H1 (cell line): ENCODE measurements at regions not wholly inside any gene's neighbourhood (a gene's known extent, or its start where the extent isn't known, plus 50 kb on each side); places are given as distances from the start of the nearest gene placed in this dataset.

ENCODE experiments used
- CTCF ChIA-PET: fragments of 300-600 bp; sonication (Branson Sonifier 250); formaldehyde crosslinking; loops from one replicate; lab custom pipeline; 2021; ENCODE audit not compliant: partially characterized antibody; lab: Charles Lee
- POLR2A ChIA-PET: fragments of 300-600 bp; sonication (Branson Sonifier 250); formaldehyde crosslinking; loops from one replicate; lab custom pipeline; 2021; ENCODE audit warnings: inconsistent platforms; ENCODE audit not compliant: partially characterized antibody; lab: Charles Lee
- DNase-seq, 2 experiments: peaks; one replicate each; pipeline versions ENCODE4 v3.0.0 to v3.0.0-alpha.2; 2010 to 2022; ENCODE audit warnings: low spot score in 2 of 2, low read depth in 1 of 2, mixed read lengths in 1 of 2
- FAIRE-seq: peaks from 2 replicates; lab custom pipeline; 2011; peaks lifted over from hg19 to GRCh38; lab: Jason Lieb, UNC
- H2AFZ ChIP-seq: 2 replicates; pipeline ENCODE4 v1.8.1; 2012; ENCODE audit warnings: low read length, inconsistent platforms
- H2AK5ac ChIP-seq: 2 replicates; pipeline ENCODE4 v1.6.1; 2013; ENCODE audit warnings: low read depth, low read length
- H2BK120ac ChIP-seq: replicated peaks from 2 replicates; pipeline ENCODE3; 2013; ENCODE audit warnings: low read depth, low read length, inconsistent platforms
- H2BK12ac ChIP-seq: 2 replicates; pipeline ENCODE4 v1.6.1; 2013; ENCODE audit warnings: low read depth, low read length
- H2BK15ac ChIP-seq: 2 replicates; pipeline ENCODE4 v1.6.1; 2013; ENCODE audit warnings: low read length
- H2BK20ac ChIP-seq: 2 replicates; pipeline ENCODE4 v1.6.1; 2013; ENCODE audit warnings: low read length
- H2BK5ac ChIP-seq: 2 replicates; pipeline ENCODE4 v1.6.1; 2013; ENCODE audit warnings: low read depth, low read length
- H3K14ac ChIP-seq: 2 replicates; pipeline ENCODE4 v1.6.1; 2013; ENCODE audit warnings: inconsistent platforms; ENCODE audit not compliant: insufficient read length
- H3K18ac ChIP-seq: 2 replicates; pipeline ENCODE4 v1.6.1; 2013; ENCODE audit warnings: low read length; ENCODE audit errors: extremely low read depth
- H3K23ac ChIP-seq: 2 replicates; pipeline ENCODE4 v1.6.1; 2013; ENCODE audit warnings: inconsistent platforms; ENCODE audit not compliant: insufficient read length
- H3K23me2 ChIP-seq: 2 replicates; pipeline ENCODE4 v1.6.1; 2013; ENCODE audit warnings: low read depth, low read length
- H3K27ac ChIP-seq: 2 replicates; pipeline ENCODE4 v1.6.1; 2011; ENCODE audit warnings: low read depth, low read length, inconsistent platforms
- H3K27me3 ChIP-seq, 4 experiments: replicated peaks in 1 of 4; 1 replicate in 1 of 4; 2 replicates in 3 of 4; pipeline versions ENCODE4 v1.6.1 to v1.8.1; 2011 to 2013; ENCODE audit warnings: low read length in 3 of 4, mild to moderate bottlenecking in 3 of 4, inconsistent platforms in 2 of 4, mixed read lengths in 2 of 4, moderate library complexity in 1 of 4; ENCODE audit not compliant: control insufficient read depth in 3 of 4, insufficient read depth in 3 of 4; ENCODE audit errors: extremely low read depth in 1 of 4
- H3K36me3 ChIP-seq, 4 experiments: 2 replicates each; pipeline versions ENCODE4 v1.6.1 to v1.8.1; 2011 to 2013; ENCODE audit warnings: mild to moderate bottlenecking in 4 of 4, low read length in 3 of 4, moderate library complexity in 2 of 4, control low read depth in 1 of 4, inconsistent platforms in 1 of 4; ENCODE audit not compliant: insufficient read depth in 4 of 4, control insufficient read depth in 2 of 4
- H3K4ac ChIP-seq: replicated peaks from 2 replicates; pipeline ENCODE3; 2013; ENCODE audit warnings: low read length, low read depth, mixed read lengths, inconsistent platforms; ENCODE audit not compliant: insufficient read length
- H3K4me1 ChIP-seq, 4 experiments: replicated peaks in 1 of 4; 1 replicate in 1 of 4; 2 replicates in 3 of 4; pipeline versions ENCODE4 v1.6.1 to v1.8.1; 2011 to 2013; ENCODE audit warnings: low read length in 3 of 4, inconsistent platforms in 2 of 4, mixed read lengths in 1 of 4; ENCODE audit not compliant: insufficient read depth in 4 of 4, control insufficient read depth in 3 of 4
- H3K4me2 ChIP-seq, 2 experiments: 2 replicates each; pipeline versions ENCODE4 v1.6.1 to v1.8.1; 2011 to 2013; ENCODE audit warnings: low read depth in 2 of 2, low read length in 2 of 2, control low read depth in 1 of 2, inconsistent platforms in 1 of 2, mild to moderate bottlenecking in 1 of 2; ENCODE audit not compliant: insufficient read depth in 1 of 2
- H3K4me3 ChIP-seq, 4 experiments: fragments of 200-600, 300-600 bp in 1 of 4; sonication (generic), shearing (Covaris generic), sonication (Bioruptor Twin) in 1 of 4; 2 replicates each; pipeline versions ENCODE4 v1.5.1 to v1.8.1; 2011 to 2016; ENCODE audit warnings: low read length in 4 of 4, low read depth in 3 of 4, control low read depth in 2 of 4, inconsistent platforms in 2 of 4, mild to moderate bottlenecking in 2 of 4, mixed read lengths in 1 of 4, moderate library complexity in 1 of 4; ENCODE audit not compliant: insufficient read depth in 2 of 4; ENCODE audit errors: extremely low read depth in 1 of 4
- H3K56ac ChIP-seq: replicated peaks from 2 replicates; pipeline ENCODE3; 2013; ENCODE audit warnings: low read depth, mild to moderate bottlenecking, mixed read lengths, low read length, inconsistent platforms; ENCODE audit not compliant: insufficient read length
- H3K79me1 ChIP-seq: 2 replicates; pipeline ENCODE4 v1.6.1; 2013; ENCODE audit warnings: low read depth, low read length, control low read depth
- H3K79me2 ChIP-seq, 2 experiments: 2 replicates each; pipeline versions ENCODE4 v1.6.1 to v1.8.1; 2012 to 2013; ENCODE audit warnings: low read length in 2 of 2, mild to moderate bottlenecking in 2 of 2, inconsistent platforms in 1 of 2; ENCODE audit not compliant: insufficient read depth in 2 of 2, control insufficient read depth in 1 of 2
- H3K9ac ChIP-seq, 4 experiments: replicated peaks in 1 of 4; 1 replicate in 1 of 4; 2 replicates in 3 of 4; pipeline versions ENCODE4 v1.6.1 to v1.8.1; 2011 to 2013; ENCODE audit warnings: low read depth in 3 of 4, low read length in 3 of 4, control low read depth in 2 of 4, mild to moderate bottlenecking in 2 of 4, moderate library complexity in 2 of 4, inconsistent platforms in 1 of 4; ENCODE audit errors: extremely low read depth in 1 of 4
- H3K9me3 ChIP-seq, 2 experiments: 2 replicates each; pipeline versions ENCODE4 v1.6.1 to v1.8.1; 2012 to 2013; ENCODE audit warnings: mild to moderate bottlenecking in 2 of 2, moderate library complexity in 2 of 2, control low read depth in 1 of 2, inconsistent platforms in 1 of 2, low read depth in 1 of 2, low read length in 1 of 2, mixed read lengths in 1 of 2; ENCODE audit not compliant: insufficient read depth in 2 of 2
- H4K20me1 ChIP-seq, 2 experiments: replicated peaks in 1 of 2; 2 replicates each; pipeline versions ENCODE3 to v1.8.1; 2011 to 2013; ENCODE audit warnings: inconsistent platforms in 2 of 2, low read length in 2 of 2, mild to moderate bottlenecking in 1 of 2; ENCODE audit not compliant: insufficient read depth in 2 of 2, control insufficient read depth in 1 of 2
- H4K5ac ChIP-seq: 2 replicates; pipeline ENCODE4 v1.6.1; 2013; ENCODE audit warnings: low read length, low read depth, mixed read lengths, inconsistent platforms; ENCODE audit not compliant: insufficient read length
- H4K8ac ChIP-seq: 2 replicates; pipeline ENCODE4 v1.8.0; 2013; ENCODE audit warnings: mild to moderate bottlenecking, moderate library complexity, low read length, inconsistent platforms; ENCODE audit not compliant: insufficient read depth; ENCODE audit errors: extremely low read depth
- H4K91ac ChIP-seq: replicated peaks from 2 replicates; pipeline ENCODE3; 2013; ENCODE audit warnings: low read length, mixed read lengths, inconsistent platforms; ENCODE audit not compliant: insufficient read length
- CTBP2 ChIP-seq: IDR thresholded peaks from 2 replicates; pipeline ENCODE4 v1.7.0; 2011; ENCODE audit warnings: borderline replicate concordance, mild to moderate bottlenecking, moderate library complexity, mixed read lengths, low read length; ENCODE audit not compliant: insufficient read depth, insufficient read length
- RAD21 ChIP-seq, 2 experiments: IDR thresholded peaks in 1 of 2; conservative IDR thresholded peaks in 1 of 2; 2 replicates each; pipeline ENCODE4 v1.6.1; 2011; ENCODE audit warnings: low read depth in 2 of 2, low read length in 2 of 2, improper control_type of control experiment in 1 of 2, inconsistent platforms in 1 of 2, mild to moderate bottlenecking in 1 of 2, moderate library complexity in 1 of 2
- WGBS, 2 experiments: shearing (Covaris generic) in 1 of 2; methylation state at CpG; one replicate each; pipeline versions ENCODE4 v1.1.6 to v1.1.7; 2013 to 2015; ENCODE audit warnings: low lambda C conversion rate in 2 of 2, mixed read lengths in 2 of 2, inconsistent platforms in 1 of 2, low coverage in 1 of 2, missing lambda C conversion rate in 1 of 2; ENCODE audit not compliant: insufficient replicate concordance in 2 of 2, insufficient coverage in 1 of 2, insufficient read length in 1 of 2; ENCODE audit errors: extremely low coverage in 1 of 2, missing lambda C conversion rate in 1 of 2; 5-methylcytosine and 5-hydroxymethylcytosine counted together
- TF ChIP-seq, protein P1 (sequence below), 3 experiments: IDR thresholded peaks; 1 replicate in 2 of 3; 2 replicates in 1 of 3; pipeline versions ENCODE4 v1.5.1 to v1.6.1; 2011; ENCODE audit warnings: low read length in 3 of 3, mild to moderate bottlenecking in 3 of 3, inconsistent platforms in 2 of 3, low read depth in 1 of 3, moderate library complexity in 1 of 3; ENCODE audit not compliant: insufficient read depth in 1 of 3; ENCODE audit errors: control extremely low read depth in 1 of 3

DNA sequence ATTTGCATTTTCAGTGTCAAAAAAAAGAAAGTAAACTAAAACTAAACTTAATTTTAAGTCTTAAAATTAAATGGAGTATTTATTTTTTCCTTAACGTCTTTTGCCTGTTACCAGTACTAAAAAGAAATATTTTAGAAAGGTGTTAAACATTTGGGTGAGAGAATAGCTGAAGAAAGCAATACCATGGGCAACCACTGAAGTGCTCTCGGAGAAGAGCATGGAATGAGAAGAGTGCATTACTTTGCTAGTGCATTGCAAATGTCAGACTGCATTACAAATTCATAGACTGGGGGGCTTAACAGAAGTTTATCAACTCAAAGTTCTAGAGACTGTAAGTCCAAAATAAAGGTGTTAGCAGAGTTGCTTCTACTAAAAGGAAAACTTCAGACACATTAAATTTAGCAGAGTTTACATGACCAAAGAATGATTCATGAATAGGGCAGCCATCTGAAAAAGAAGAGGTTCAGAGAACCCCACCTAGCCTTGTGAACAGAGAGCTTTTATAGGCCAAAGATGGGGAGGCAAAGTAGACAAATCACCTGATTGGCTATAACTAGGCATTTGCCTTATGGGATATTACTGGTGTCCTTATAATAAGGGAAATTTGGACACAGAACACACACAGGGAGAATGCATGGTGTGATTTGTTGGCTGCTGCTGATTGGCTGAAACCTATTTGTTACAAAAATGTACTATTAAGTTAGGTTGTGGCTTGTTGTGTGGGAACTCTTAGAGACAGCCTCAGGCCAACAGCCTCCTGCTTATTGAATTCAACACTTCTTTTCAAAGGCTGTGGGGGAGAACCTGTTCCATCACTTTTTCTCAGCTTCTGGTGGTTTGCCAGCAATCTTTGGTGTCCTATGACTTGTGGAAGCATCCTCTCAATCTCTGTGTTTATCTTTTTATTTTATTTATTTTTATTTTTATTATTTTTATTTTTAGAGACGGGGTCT is 106.7 kb upstream of the RREB1 start:
- Histone ChIP-seq H3K23ac (no peak overlapping the region), H3K79me2 (no peaks in the 10 kb centered on the region), H3K56ac (no peak overlapping the region), H3K18ac (no peak overlapping the region), H3K27ac (no peak overlapping the region), H3K14ac (no peak overlapping the region), H3K4me2 (no peak overlapping the region), H2BK5ac (no peak overlapping the region), H4K8ac (no peak overlapping the region), H3K4me1 (peaks cover 0 to 5% (median 0%) of the 10 kb centered on the region in 4 experiments; a peak in 2 of 7 replicates), H3K4me3 (no peak overlapping the region), H3K36me3 (no peaks in the 10 kb centered on the region), H3K4ac (no peak overlapping the region), H3K27me3 (no peaks in the 10 kb centered on the region), H4K20me1 (no peaks in the 10 kb centered on the region), H3K9ac (no peak overlapping the region), H2AFZ (no peak overlapping the region), H2BK120ac (no peak overlapping the region)
- DNase-seq (no peak), FAIRE-seq (no peak)
- TF ChIP-seq RAD21 (IDR thresholded peaks at IDR 0.05 in 1 of 2, conservative IDR thresholded peaks at IDR 0.05 in 1 of 2; ENCODE audit: low read depth in 2 of 2, low read length in 2 of 2) (0 out of 4 replicates have a peak, but pooled peaks of 1 of the 2 experiments have one; percentile 4), CTBP2 (no peak)
- TF ChIP-seq, protein P1, sequence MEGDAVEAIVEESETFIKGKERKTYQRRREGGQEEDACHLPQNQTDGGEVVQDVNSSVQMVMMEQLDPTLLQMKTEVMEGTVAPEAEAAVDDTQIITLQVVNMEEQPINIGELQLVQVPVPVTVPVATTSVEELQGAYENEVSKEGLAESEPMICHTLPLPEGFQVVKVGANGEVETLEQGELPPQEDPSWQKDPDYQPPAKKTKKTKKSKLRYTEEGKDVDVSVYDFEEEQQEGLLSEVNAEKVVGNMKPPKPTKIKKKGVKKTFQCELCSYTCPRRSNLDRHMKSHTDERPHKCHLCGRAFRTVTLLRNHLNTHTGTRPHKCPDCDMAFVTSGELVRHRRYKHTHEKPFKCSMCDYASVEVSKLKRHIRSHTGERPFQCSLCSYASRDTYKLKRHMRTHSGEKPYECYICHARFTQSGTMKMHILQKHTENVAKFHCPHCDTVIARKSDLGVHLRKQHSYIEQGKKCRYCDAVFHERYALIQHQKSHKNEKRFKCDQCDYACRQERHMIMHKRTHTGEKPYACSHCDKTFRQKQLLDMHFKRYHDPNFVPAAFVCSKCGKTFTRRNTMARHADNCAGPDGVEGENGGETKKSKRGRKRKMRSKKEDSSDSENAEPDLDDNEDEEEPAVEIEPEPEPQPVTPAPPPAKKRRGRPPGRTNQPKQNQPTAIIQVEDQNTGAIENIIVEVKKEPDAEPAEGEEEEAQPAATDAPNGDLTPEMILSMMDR (IDR thresholded peaks at IDR 0.05; ENCODE audit: control extremely low read depth in 1 of 3, insufficient read depth in 1 of 3, low read depth in 1 of 3, low read length in 3 of 3), result peak in 1 of 3 experiments; percentile 6; a peak in 1 of 4 replicates
- TF ChIP-seq, all 59 proteins: peak for 2
- Histone ChIP-seq H2BK12ac (no peak overlapping the region), H3K9me3 (no peaks in the 10 kb centered on the region), H4K91ac (no peak overlapping the region), H4K5ac (no peak overlapping the region), H3K23me2 (no peaks in the 10 kb centered on the region), H2AK5ac (no peak overlapping the region), H3K79me1 (no peaks in the 10 kb centered on the region), H2BK20ac (no peak overlapping the region), H2BK15ac (no peak overlapping the region)
- POLR2A ChIA-PET, result no interaction called here
- CTCF ChIA-PET, result interaction anchor here (0.6 to 0.7 kb wide), 2 partner anchors 34 to 251 kb away, joined by 3 to 4 read pairs; no protein-coding TSS in a partner anchor
- 94% methylated on average over 3 of the region's 3 CpGs; no CpG with 5 or more reads in 1 of the 2 experiments for WGBS, 2 experiments
